ENCODE measurements at regions not wholly inside any gene's neighbourhood (a gene's known extent, or its start where the extent isn't known, plus 50 kb on each side); places are given as distances from the start of the nearest gene placed in this dataset.

GRCh38 chr6:14207448-14207847 is 89.9 kb downstream of the CD83 start:
- no peak for ATAC-seq
- Mint-ChIP-seq H3K4me3 (no peak overlapping the region), H3K27me3 (peaks cover 1% of the 10 kb centered on the region), H3K27ac (no peak overlapping the region), H3K4me1 (peaks cover 12% of the 10 kb centered on the region), H3K36me3 (ENCODE audit: low read depth) (no peaks in the 10 kb centered on the region)
- no peak for DNase-seq
- H3K9me3 ChIP-seq (ENCODE audit: control insufficient read depth, low read length, poor library complexity, severe bottlenecking), result no peaks in the 10 kb centered on the region

- H3K27ac Mint-ChIP-seq, result peak overlapping the region; percentile 79
- peaks cover 12% of the 10 kb centered on the region for H3K4me1 Mint-ChIP-seq
- no peaks in the 10 kb centered on the region for H3K36me3 Mint-ChIP-seq (ENCODE audit: low read depth)
- H3K9me3 ChIP-seq (ENCODE audit: control insufficient read depth, low read length, poor library complexity, severe bottlenecking), result no peaks in the 10 kb centered on the region
- DNase-seq (no peak), ATAC-seq (no peak)
- peak overlapping the region; percentile 25 for H3K4me3 Mint-ChIP-seq
- H3K27me3 Mint-ChIP-seq, result no peaks in the 10 kb centered on the region
Measured at GRCh38 chr6:14209000-14209399, 91.4 kb downstream of the CD83 start.

GRCh38 chr6:14210077-14210476 is 92.5 kb downstream of the CD83 start:
- Mint-ChIP-seq H3K36me3 (ENCODE audit: low read depth) (no peaks in the 10 kb centered on the region), H3K4me3 (peak overlapping the region; percentile 53), H3K27me3 (no peaks in the 10 kb centered on the region), H3K27ac (peak overlapping the region; percentile 79), H3K4me1 (peaks cover 12% of the 10 kb centered on the region)
- DNase-seq (no peak), ATAC-seq (no peak)
- no peaks in the 10 kb centered on the region for H3K9me3 ChIP-seq (ENCODE audit: control insufficient read depth, low read length, poor library complexity, severe bottlenecking)

GRCh38 chr6:14210663-14211561 is 93.3 kb downstream of the CD83 start:
- Mint-ChIP-seq H3K36me3 (ENCODE audit: low read depth) (no peaks in the 10 kb centered on the region), H3K27me3 (no peaks in the 10 kb centered on the region), H3K27ac (peak overlapping the region; percentile 93), H3K4me1 (peaks cover 12% of the 10 kb centered on the region), H3K4me3 (peak overlapping the region; percentile 86)
- ATAC-seq, result peak; percentile 94
- H3K9me3 ChIP-seq (ENCODE audit: control insufficient read depth, low read length, poor library complexity, severe bottlenecking), result no peaks in the 10 kb centered on the region
- peak; percentile 82 to 94 (median 85) for DNase-seq

GRCh38 chr6:14211562-14211942 is 94.0 kb downstream of the CD83 start:
- H3K4me3 Mint-ChIP-seq, result peak overlapping the region; percentile 86
- H3K27me3 Mint-ChIP-seq, result no peaks in the 10 kb centered on the region
- no peaks in the 10 kb centered on the region for H3K9me3 ChIP-seq (ENCODE audit: control insufficient read depth, low read length, poor library complexity, severe bottlenecking)
- peak in 1 of 3 donors; percentile 8 for DNase-seq
- H3K36me3 Mint-ChIP-seq (ENCODE audit: low read depth), result no peaks in the 10 kb centered on the region
- peak overlapping the region; percentile 93 for H3K27ac Mint-ChIP-seq
- H3K4me1 Mint-ChIP-seq, result peaks cover 12% of the 10 kb centered on the region
- ATAC-seq, result peak; percentile 3

- Mint-ChIP-seq H3K4me1 (peaks cover 12% of the 10 kb centered on the region), H3K27ac (peak overlapping the region; percentile 93), H3K36me3 (ENCODE audit: low read depth) (no peaks in the 10 kb centered on the region), H3K27me3 (no peaks in the 10 kb centered on the region), H3K4me3 (peak overlapping the region; percentile 86)
- no peak for DNase-seq
- H3K9me3 ChIP-seq (ENCODE audit: control insufficient read depth, low read length, poor library complexity, severe bottlenecking), result no peaks in the 10 kb centered on the region
- ATAC-seq, result no peak
Measured at GRCh38 chr6:14212020-14212419, 94.4 kb downstream of the CD83 start.

- peaks cover 12% of the 10 kb centered on the region for H3K4me1 Mint-ChIP-seq
- ATAC-seq (no peak), DNase-seq (no peak)
- no peaks in the 10 kb centered on the region for H3K36me3 Mint-ChIP-seq (ENCODE audit: low read depth)
- no peaks in the 10 kb centered on the region for H3K27me3 Mint-ChIP-seq
- H3K27ac Mint-ChIP-seq, result peak overlapping the region; percentile 93
- no peak overlapping the region for H3K4me3 Mint-ChIP-seq
- H3K9me3 ChIP-seq (ENCODE audit: control insufficient read depth, low read length, poor library complexity, severe bottlenecking), result no peaks in the 10 kb centered on the region
Measured at GRCh38 chr6:14212632-14213031, 95.1 kb downstream of the CD83 start.

- DNase-seq, result no peak
- peaks cover 8% of the 10 kb centered on the region for H3K27me3 Mint-ChIP-seq
- H3K4me3 Mint-ChIP-seq, result no peak overlapping the region
- H3K9me3 ChIP-seq (ENCODE audit: control insufficient read depth, low read length, poor library complexity, severe bottlenecking), result no peaks in the 10 kb centered on the region
- peaks cover under 1% of the 10 kb centered on the region for H3K4me1 Mint-ChIP-seq
- no peak for ATAC-seq
- H3K27ac Mint-ChIP-seq, result no peak overlapping the region
- H3K36me3 Mint-ChIP-seq (ENCODE audit: low read depth), result no peaks in the 10 kb centered on the region
Measured at GRCh38 chr6:14216946-14217684, 99.5 kb downstream of the CD83 start.

GRCh38 chr6:14217728-14218518 is 100.4 kb downstream of the CD83 start:
- Mint-ChIP-seq H3K4me3 (no peak overlapping the region), H3K36me3 (ENCODE audit: low read depth) (no peaks in the 10 kb centered on the region), H3K4me1 (no peaks in the 10 kb centered on the region), H3K27ac (no peak overlapping the region), H3K27me3 (peaks cover 12% of the 10 kb centered on the region)
- ATAC-seq, result no peak
- H3K9me3 ChIP-seq (ENCODE audit: control insufficient read depth, low read length, poor library complexity, severe bottlenecking), result no peaks in the 10 kb centered on the region
- no peak for DNase-seq

GRCh38 chr6:14218519-14218800 is 100.9 kb downstream of the CD83 start:
- no peak for DNase-seq
- H3K9me3 ChIP-seq (ENCODE audit: control insufficient read depth, low read length, poor library complexity, severe bottlenecking), result no peaks in the 10 kb centered on the region
- H3K4me3 Mint-ChIP-seq, result no peak overlapping the region
- H3K27me3 Mint-ChIP-seq, result peaks cover 12% of the 10 kb centered on the region
- no peaks in the 10 kb centered on the region for H3K4me1 Mint-ChIP-seq
- no peak for ATAC-seq
- H3K36me3 Mint-ChIP-seq (ENCODE audit: low read depth), result no peaks in the 10 kb centered on the region
- H3K27ac Mint-ChIP-seq, result no peak overlapping the region

- no peaks in the 10 kb centered on the region for H3K4me1 Mint-ChIP-seq
- H3K4me3 Mint-ChIP-seq, result no peak overlapping the region
Measured at GRCh38 chr6:14221564-14222279, 104.2 kb downstream of the CD83 start.

GRCh38 chr6:14222956-14223355 is 105.4 kb downstream of the CD83 start:
- Mint-ChIP-seq H3K36me3 (ENCODE audit: low read depth) (peaks cover 3% of the 10 kb centered on the region), H3K27ac (no peak overlapping the region), H3K4me3 (no peak overlapping the region), H3K27me3 (peaks cover 12% of the 10 kb centered on the region), H3K4me1 (no peaks in the 10 kb centered on the region)
- H3K9me3 ChIP-seq (ENCODE audit: control insufficient read depth, low read length, poor library complexity, severe bottlenecking), result no peaks in the 10 kb centered on the region
- ATAC-seq (no peak), DNase-seq (no peak)

More at GRCh38 chr6:14221564-14222279, 104.2 kb downstream of the CD83 start:
- ATAC-seq (no peak), DNase-seq (no peak)
- Mint-ChIP-seq H3K36me3 (ENCODE audit: low read depth) (peaks cover 2% of the 10 kb centered on the region), H3K27ac (no peak overlapping the region), H3K27me3 (peaks cover 12% of the 10 kb centered on the region)
- no peaks in the 10 kb centered on the region for H3K9me3 ChIP-seq (ENCODE audit: control insufficient read depth, low read length, poor library complexity, severe bottlenecking)
